ENCODE measurements at regions not wholly inside any gene's neighbourhood (a gene's known extent, or its start where the extent isn't known, plus 50 kb on each side); places are given as distances from the start of the nearest gene placed in this dataset.

DNA sequence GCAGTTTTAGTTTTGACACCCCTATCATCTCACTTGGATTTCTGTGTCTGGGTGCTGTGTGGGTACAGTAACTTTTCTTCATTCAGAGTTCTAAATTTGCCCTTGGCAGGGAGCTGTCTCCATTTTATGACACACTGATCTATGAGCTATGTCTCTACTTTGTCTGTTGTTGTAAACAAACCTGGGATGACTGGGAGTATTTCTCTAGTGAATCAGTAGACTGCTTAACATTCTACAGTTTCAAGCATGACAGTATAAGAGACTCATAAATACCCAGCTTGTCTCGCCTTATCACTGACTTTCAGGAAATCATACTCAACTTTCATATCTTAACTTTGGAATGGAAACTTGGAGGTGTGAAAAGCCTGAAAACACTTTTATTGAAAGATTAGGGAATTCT is 212.1 kb upstream of the NUDT12 start:
- TF ChIP-seq, protein P1, sequence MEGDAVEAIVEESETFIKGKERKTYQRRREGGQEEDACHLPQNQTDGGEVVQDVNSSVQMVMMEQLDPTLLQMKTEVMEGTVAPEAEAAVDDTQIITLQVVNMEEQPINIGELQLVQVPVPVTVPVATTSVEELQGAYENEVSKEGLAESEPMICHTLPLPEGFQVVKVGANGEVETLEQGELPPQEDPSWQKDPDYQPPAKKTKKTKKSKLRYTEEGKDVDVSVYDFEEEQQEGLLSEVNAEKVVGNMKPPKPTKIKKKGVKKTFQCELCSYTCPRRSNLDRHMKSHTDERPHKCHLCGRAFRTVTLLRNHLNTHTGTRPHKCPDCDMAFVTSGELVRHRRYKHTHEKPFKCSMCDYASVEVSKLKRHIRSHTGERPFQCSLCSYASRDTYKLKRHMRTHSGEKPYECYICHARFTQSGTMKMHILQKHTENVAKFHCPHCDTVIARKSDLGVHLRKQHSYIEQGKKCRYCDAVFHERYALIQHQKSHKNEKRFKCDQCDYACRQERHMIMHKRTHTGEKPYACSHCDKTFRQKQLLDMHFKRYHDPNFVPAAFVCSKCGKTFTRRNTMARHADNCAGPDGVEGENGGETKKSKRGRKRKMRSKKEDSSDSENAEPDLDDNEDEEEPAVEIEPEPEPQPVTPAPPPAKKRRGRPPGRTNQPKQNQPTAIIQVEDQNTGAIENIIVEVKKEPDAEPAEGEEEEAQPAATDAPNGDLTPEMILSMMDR (IDR thresholded peaks at IDR 0.05 in 4 of 5, conservative IDR thresholded peaks at IDR 0.05 in 1 of 5) = no peak
- TF ChIP-seq POLR2A (IDR thresholded peaks at IDR 0.05) = no peak
